ENCODE measurements at regions not wholly inside any gene's neighbourhood (a gene's known extent, or its start where the extent isn't known, plus 50 kb on each side); places are given as distances from the start of the nearest gene placed in this dataset.

DNA sequence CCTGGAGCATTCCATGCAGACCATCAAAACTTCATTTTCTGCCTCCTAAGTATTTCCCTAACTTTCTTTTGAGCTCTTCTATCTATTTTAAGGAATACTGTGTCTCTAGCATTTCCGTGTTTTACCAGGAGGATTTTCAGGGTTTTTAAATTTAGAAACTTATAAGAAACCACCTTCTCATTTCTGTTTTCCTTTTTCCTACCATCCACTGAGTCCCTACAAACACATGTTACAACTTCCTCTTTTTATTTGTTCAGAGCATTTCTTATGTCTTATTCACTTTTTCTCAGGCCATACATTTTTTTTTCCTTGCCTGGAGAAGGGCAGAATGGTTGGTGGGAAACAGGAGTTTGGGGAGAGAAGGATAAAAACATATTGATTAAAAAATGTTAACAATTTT lies 130.0 kb upstream of the BMP5 start:
- no peak for ATAC-seq (ENCODE audit: poor library complexity)

DNA sequence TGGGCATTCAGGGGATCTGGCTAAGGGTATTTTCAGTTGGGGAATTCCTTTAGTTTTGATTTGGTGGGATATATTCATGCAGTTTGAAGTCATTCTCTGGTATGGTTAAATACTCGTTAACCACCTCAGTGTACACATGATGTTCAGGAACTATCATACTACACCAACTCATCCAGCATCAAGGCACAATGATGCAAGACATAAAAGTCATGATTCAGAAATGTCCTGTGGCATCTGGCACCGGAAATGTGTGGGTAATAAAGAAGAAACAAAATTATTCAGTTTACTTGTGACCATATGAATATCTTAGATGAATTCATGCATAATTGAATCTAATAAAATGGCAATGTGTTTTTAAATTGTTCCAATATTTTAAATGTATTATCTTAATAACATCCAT lies 129.0 kb upstream of the BMP5 start:
- DNase-seq (no peak), ATAC-seq (ENCODE audit: poor library complexity) (no peak)
- intact Hi-C loops (cut with DNase I), result no loop called here

More for the DNA sequence above, 130.0 kb upstream of the BMP5 start:
- no peak for DNase-seq
- intact Hi-C loops (cut with DNase I), result no loop called here

DNA sequence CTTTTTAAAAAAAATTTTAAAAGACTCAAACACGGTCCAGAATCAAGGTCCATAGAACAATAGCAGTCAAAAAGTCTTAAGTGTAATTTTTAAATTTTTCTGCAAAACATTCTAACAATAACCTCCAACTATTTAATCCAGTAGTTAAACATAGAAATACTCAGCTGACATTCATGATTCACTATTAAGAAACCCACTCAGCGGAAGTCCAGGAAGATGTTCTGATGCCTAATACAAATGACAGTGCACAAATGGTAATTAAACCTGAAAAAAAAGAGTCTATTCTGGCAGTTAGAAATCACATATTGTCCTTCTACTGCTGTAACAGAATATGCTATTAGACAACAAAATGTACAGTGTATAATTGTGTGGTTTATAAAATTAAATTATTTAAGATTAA lies 128.2 kb upstream of the BMP5 start:
- ATAC-seq (ENCODE audit: poor library complexity) (no peak), DNase-seq (no peak)
- intact Hi-C loops (cut with DNase I), result no loop called here

DNA sequence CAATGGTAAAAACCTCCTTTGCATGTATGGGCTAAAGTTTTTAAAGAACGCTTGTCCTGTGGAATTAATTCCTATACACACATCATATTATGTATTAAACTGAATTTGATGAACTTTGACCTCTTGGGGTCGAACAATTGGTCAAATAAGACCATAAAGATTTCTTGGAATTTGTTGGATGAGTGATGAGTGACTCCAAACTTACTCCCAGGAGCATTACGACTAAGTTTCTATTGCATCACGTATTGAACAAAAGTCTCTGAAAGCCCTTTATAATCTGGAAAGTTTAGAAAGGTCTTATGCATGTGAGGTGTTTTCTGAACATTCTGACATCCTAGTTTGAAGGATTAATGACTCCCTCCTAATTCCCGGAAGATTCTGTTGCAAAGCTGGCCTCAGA lies 126.9 kb upstream of the BMP5 start:
- intact Hi-C loops (cut with DNase I), result no loop called here
- DNase-seq, result no peak
- no peak for ATAC-seq (ENCODE audit: poor library complexity)

DNA sequence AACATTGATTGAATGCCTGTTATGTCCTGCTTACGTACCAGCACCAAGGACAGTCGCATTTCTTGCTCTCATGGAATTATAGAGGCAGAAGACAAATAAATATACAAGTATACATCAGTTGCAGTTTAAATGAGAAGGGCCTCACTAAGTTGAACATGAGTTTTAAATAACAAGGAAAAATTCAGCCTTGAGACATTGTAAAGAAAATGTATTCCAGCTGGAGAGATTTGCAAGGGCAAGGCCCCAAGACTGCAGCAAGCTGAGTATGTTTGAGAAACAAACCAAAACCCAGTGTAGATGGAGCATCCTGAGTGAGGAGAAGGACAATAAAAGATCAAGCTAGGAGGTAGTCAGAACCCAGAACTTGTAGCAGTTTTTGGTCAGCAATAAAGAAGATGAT lies 123.2 kb upstream of the BMP5 start:
- intact Hi-C loops (cut with DNase I), result no loop called here
- no peak for ATAC-seq (ENCODE audit: poor library complexity)
- DNase-seq, result no peak

DNA sequence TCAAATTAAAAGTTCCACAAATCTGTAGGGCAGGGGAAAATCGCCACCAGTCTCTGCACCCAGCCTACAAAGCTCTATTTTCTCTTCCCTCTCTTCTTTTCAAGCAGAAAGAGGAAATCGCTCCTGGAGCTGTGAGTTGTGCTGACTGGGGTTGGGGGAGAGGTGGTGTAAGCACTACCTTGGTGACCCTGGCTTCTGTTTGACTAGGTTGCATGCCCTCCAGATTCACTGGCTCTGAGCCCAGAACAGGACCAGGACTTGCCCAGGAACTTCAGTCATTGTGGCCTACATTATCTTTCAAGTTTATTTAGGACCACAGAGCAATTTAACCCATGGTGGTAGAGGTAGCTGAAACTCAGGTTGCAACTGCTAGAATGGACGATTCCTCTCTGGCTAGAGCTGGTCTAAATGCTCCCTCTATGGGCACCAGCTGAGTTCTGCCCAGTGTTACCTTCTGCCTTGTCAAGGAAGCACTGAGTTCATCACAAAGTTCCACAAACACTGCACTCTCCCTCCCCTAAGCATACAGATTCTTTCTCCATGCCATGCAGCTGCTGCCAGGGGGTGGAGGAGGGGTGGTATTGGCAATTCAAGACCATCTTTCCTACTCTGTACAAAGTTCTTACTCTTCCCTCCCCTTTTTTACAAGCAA lies 122.0 kb upstream of the BMP5 start:
- no peak for DNase-seq
- intact Hi-C loops (cut with DNase I), result no loop called here
- ATAC-seq (ENCODE audit: poor library complexity), result no peak

DNA sequence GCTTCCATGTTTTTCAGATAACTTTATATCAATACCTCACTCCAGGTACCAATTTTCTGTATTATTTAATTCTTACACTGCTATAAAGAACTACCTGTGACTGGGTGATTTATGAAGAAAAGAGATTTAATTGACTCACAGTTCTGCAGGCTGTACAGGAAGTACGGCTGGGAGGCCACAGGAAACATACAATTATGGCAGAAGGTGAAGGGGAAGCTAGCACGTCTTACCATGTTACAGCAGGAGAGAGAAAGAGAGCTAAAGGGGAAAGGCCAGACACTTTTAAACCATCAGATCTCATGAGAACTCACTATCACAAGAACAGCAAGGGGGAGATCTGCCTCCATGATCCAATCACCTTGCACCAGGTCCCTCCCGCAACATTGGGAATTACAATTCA lies 119.1 kb upstream of the BMP5 start:
- DNase-seq (no peak), ATAC-seq (ENCODE audit: poor library complexity) (no peak)
- intact Hi-C loops (cut with DNase I), result no loop called here

DNA sequence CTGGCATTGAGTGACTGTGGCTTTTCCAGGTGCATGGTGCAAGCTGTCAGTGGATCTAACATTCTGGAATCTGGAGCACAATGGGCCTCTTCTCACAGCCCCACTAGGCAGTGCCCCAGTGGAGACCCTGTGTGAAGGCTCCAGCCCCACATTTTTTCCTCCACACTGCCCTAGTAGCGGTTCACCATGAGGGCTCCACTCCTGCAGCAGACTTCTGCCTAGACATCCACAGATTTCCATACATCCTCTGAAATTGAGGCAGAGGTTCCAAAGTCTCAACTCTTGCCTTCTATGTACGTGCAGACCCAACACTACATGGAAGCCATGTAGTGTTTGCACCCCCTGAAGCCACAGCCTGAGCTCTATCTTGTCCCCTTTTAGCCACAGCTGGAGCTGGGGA lies 118.0 kb upstream of the BMP5 start:
- ATAC-seq (ENCODE audit: poor library complexity), result no peak
- no peak for DNase-seq
- intact Hi-C loops (cut with DNase I), result no loop called here

DNA sequence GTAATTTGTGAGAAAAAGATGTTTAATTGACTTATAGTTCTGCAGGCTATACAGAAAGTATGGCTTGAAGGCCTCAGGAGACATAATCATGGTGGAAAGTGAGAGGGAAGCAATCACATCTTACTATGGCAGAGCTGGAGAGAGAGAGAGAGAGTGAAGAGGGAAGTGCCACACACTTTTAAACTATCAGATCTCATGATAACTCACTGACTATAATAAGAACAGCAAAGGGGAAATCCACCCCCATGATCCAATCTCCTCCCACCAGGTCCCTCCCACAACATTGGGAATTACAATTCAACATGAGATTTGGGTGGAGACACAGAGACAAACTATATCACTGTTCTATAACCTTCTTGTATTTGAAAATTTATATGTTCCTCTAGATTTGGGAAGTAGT lies 117.2 kb upstream of the BMP5 start:
- ATAC-seq (ENCODE audit: poor library complexity) (no peak), DNase-seq (no peak)
- intact Hi-C loops (cut with DNase I), result no loop called here

DNA sequence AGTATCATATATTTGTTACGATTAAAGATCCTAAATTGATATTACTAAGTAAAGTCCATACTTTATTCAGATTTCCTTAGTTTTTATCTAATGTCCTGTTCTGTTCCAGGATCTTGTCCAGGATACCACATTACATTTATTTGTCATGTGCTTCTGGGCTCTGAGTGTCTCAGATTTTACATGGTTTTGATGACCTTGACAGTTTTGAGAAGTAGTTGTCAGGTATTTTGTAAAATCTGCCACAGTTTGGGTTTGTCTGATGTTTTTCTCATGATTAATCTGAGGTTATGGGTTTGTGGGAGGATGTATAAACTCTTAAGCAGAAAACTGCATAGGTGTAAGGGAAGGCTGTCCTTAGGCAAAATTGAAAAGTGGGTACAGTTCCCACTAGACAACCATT lies 109.9 kb upstream of the BMP5 start:
- intact Hi-C loops (cut with DNase I), result no loop called here
- DNase-seq (no peak), ATAC-seq (ENCODE audit: poor library complexity) (no peak)

DNA sequence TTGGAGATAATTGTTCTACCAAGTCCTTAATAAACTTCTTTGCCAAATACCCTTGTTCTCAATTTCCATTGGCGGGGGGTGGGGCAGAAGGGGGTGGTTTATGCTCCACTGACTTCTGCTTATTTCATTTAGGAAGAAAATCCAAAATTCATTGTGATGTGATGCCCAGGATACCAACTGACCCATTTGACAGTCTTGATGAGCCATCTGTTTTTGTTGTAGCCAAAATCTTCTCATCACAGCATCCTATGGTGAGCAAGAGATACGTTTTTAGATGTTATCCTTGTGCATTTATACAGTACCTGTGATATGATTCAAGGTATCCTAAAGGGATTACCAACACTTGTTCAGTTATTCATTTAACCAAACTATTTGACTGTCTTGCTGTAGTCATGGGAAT lies 108.5 kb upstream of the BMP5 start:
- DNase-seq, result no peak
- intact Hi-C loops (cut with DNase I), result no loop called here
- no peak for ATAC-seq (ENCODE audit: poor library complexity)

DNA sequence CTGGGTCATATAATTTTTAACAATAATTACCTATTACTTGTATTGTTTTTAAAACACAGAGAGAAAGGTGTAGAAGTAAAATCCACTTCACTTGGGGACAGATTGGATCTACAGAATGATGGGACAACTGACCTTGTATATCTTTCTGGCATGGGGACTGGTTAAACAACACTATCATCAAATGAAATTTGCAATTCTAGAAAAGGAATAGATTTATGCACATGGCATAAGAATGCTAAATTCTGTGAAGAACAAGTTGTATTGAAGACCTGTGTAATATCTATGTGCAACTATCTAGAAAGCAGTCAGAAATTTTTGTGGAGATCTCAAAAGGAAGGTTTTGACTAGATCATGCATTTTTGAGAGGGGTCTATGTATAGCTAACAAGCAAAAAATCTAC lies 106.3 kb upstream of the BMP5 start:
- no peak for ATAC-seq (ENCODE audit: poor library complexity)

DNA sequence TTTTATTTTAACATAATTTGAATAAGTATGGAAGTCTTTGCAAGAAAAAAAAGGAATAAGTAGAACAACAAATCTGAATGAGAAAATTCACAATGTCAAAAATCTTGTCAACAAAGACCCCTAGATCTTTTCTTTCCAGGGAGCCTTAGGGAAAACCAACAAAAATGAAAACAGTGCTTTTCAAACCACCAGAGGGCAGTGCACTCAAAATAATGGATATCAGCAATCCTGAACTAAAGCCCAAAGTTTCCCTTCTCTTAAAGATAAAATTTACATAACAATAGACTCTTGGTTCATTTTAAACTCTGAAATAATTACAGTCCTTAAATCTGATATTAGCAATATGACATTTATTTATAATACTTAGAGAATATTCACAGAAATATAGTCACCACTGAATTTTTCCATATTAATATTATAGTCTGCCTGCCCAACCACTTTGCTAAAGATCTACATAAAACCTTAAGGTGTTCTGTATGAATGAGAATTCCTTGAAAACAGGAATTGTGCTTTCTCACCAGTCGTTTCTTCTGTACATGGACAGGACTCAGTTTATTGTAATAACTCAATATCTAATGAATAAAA lies 105.3 kb upstream of the BMP5 start:
- intact Hi-C loops (cut with DNase I), result loop anchor here (2.0 kb wide), 1 partner anchor 312 kb away; no protein-coding TSS in a partner anchor
- no peak for DNase-seq
- no peak for ATAC-seq (ENCODE audit: poor library complexity)

More for the DNA sequence above, 106.3 kb upstream of the BMP5 start:
- intact Hi-C loops (cut with DNase I), result loop anchor here (2.0 kb wide), 1 partner anchor 311 kb away; no protein-coding TSS in a partner anchor
- DNase-seq, result no peak

DNA sequence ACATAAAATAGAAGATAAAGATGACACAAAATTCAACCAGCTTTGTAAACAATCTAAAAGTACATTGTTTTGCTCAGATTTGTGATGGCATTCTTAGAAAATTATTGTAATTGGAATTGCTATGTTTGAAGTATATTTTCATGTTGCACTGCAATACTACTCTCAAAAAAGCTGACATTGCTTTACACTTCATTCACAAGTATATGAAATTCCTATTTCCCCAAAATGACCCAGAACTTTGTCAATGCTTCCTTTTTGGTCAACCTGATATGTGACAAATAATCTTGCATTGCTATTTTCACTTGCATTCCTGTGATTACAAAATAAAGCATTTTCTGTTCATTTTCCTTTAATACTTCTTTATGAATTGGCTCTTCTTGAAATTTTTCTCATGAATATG lies 104.1 kb upstream of the BMP5 start:
- intact Hi-C loops (cut with DNase I), result no loop called here
- DNase-seq, result no peak
- ATAC-seq (ENCODE audit: poor library complexity), result no peak

DNA sequence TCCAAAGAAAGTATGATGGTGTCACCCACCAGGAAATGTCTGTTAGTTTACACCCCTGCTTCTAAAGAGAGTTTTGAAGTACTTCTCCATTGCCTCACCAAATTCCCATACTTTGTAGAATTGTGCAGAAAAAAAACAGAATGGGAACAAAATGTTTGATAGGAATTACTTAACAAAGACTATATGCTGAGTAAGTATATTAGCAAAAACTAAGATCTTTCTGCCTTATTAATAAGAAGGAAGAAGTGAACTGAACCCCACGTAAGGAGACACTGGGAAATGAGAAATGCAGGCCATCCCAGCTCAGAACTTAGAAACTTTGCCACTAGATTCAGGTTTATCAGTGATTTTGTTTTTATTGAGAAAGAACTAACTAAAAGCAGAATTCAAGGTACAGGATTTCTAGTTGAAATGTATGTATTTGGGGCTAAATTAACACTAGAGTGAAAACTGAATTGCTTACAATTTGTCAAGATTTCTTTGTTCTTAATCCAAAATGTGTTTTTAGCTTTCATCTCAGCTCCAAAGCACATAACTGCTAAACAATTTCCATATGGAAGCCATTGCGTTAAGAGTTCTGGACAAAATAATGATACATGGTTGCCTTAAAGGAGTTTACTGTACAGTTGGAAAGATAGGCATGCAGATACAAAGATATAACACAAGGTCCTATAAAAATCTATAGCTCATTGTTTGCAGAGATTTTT lies 102.7 kb upstream of the BMP5 start:
- DNase-seq (no peak), ATAC-seq (ENCODE audit: poor library complexity) (no peak)
- intact Hi-C loops (cut with DNase I), result no loop called here

DNA sequence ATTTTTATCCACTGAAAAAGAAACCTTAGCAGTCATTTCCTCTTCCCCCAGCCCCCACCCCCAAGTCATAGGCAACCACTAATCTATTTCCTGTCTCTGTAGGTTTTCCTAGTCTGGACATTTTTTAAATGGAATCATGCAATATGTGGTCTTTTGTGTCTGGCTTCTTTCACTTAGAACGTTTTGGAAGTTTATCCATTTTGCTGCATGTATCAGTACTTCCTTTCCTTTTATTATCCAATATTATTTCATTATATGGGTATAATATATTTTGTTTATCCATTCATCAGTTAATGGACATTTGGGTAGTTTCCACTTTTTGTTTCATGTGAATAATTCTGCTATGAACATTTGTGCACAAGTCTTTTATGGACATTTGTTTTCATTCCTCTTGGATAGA lies 99.3 kb upstream of the BMP5 start:
- no peak for ATAC-seq (ENCODE audit: poor library complexity)
- no peak for DNase-seq
- intact Hi-C loops (cut with DNase I), result no loop called here

DNA sequence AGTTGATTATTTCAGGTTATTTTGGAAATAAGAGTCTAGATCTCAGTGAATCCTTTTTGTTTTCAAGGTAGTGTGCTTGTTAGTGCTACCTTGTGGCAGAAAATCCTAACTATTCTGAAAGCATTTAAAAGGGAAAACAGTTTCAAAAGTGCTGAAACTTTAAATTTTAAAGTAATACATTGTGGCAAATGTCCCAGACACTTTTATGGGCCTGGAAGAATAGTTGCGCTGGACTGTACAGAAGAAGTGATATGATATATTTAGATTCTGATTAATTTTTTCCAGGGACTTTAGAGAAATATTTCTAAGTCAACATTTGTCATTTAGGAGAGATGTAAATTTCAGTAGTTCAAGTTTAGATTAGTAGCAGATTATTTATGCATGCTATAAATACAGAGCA lies 96.7 kb upstream of the BMP5 start:
- intact Hi-C loops (cut with DNase I), result no loop called here
- DNase-seq (no peak), ATAC-seq (ENCODE audit: poor library complexity) (no peak)

DNA sequence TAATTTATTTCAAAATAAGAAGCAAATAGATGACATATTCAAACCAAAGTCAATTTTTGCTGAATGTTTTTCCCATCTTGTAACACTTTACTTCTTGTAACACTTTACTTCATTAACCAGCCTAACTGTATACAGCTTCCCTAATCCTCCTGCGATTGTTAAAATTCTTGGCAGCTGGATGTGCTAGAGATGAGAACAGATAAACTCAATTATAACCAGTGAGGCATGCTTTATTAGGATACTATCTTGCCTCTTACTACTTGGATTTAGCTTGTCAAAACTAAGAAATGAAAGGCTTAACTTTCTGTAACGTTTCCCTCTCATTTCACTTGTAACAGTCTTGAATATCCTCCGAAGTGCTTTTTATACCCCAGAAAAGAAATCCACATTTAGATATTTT lies 94.1 kb upstream of the BMP5 start:
- no peak for DNase-seq
- ATAC-seq (ENCODE audit: poor library complexity), result no peak
- intact Hi-C loops (cut with DNase I), result no loop called here

DNA sequence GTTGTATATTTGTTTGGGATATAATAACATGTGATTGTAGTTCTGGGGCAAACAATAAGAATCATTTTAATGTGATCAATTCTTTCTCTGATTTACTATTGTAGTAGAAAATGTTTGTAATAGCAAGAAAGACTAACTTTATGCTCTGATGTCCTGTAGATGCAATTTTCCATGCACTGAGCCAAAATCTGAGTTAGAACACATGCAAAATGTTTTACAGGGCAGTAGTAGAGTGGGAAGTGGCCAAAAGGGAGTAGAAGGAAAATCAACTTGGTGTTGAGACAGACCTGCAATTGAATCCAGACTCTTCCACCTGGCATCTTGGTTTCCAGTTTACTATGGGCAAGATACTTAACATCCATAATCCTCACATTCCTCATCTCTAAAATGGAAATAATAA lies 93.5 kb upstream of the BMP5 start:
- intact Hi-C loops (cut with DNase I), result no loop called here
- no peak for DNase-seq
- no peak for ATAC-seq (ENCODE audit: poor library complexity)

DNA sequence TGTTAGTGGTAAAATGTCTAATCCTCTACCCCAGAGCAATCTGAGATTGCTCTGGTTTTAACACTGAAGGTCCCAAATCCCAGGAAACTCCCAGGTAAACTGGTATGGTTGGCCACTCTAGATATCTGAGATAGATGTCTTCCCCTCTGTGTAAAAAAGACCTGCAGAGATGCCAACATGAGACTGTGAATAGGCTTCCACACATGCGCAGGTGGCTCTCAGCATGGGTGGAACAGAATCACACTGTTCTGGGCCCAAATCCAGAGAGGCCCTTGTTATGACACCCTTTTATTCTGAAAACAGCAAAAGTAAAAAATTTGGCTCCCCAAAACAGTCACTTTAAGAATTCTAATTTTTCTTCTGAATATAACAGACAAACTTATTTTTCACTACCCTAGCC lies 88.7 kb upstream of the BMP5 start:
- DNase-seq, result no peak
- intact Hi-C loops (cut with DNase I), result no loop called here
- ATAC-seq (ENCODE audit: poor library complexity), result no peak

Measured in Right ventricle myocardium superior (tissue), 1 donor.